ENCODE measurements at regions not wholly inside any gene's neighbourhood (a gene's known extent, or its start where the extent isn't known, plus 50 kb on each side); places are given as distances from the start of the nearest gene placed in this dataset.

GRCh38 chr16:65666132-65666941 is 544.5 kb upstream of the CDH11 start:
- no peak overlapping the region for H3K4me3 ChIP-seq (ENCODE audit: low read depth, low read length)

DNA sequence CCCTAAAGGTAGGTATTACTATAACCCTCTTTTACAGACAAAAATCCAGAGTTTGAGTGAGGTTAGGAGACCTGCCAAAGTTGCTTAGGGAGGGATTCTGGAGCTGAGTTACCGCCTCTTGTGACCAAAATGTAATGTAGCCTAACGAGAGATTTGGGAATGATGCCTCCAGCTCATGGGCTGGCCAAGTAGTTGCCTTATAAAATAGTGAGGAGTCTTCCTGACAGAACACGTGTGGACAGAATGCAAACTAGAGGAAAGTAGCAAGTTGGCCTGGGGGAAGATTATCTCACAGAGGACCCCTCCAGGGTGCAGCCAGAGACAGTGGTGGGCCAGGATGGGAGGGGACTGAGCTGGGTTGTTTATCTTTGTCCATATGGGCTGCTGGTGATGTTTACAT is 543.7 kb upstream of the CDH11 start:
- H3K4me3 ChIP-seq (ENCODE audit: low read depth, low read length), result no peak overlapping the region

GRCh38 chr16:65663774-65664173 is 541.9 kb upstream of the CDH11 start:
- H3K4me3 ChIP-seq (ENCODE audit: low read depth, low read length), result no peak overlapping the region

DNA sequence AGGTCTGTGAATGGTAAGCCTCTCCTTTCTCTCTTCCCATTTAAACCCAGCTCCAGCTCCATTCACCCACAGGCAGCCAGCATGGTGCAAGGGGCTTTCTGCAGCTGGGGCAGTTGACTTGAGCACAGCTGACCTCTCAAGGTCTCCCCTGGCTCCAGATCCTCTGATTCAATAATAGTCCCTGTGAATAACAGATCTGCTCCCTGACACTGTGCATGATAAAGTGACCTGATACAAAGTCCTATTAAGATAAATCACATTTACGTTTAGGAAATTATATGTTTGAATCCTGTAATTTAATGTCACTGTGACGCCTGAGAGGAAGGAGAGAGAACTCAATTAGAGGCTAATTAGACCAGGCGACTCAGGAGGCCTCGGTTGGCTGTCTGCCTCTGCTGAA is 540.4 kb upstream of the CDH11 start:
- no peak overlapping the region for H3K4me3 ChIP-seq (ENCODE audit: low read depth, low read length)

- no peak overlapping the region for H3K4me3 ChIP-seq (ENCODE audit: low read depth, low read length)
Measured at GRCh38 chr16:65661558-65661957, 539.7 kb upstream of the CDH11 start.

DNA sequence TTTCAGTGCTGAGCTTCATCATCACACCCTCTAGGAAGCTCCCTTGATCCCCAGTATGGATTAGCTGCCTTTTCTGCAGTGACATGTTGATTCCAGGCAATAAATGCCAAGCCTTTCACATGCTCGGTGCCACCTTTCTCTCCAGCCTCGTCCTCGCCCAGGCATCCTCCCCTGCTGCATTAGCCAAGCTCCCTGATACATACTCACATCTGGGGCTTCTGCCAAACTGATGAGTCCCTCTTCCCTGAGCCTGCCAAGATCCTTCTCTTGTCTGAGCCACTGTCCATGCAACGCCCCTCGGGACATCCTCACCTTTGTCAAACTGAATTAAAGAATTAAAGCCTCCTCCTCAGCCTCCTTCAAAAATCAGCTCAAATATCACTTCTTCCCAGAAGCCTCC is 538.5 kb upstream of the CDH11 start:
- H3K4me3 ChIP-seq (ENCODE audit: low read depth, low read length), result no peak overlapping the region

- no peak overlapping the region for H3K4me3 ChIP-seq (ENCODE audit: low read depth, low read length)
Measured at GRCh38 chr16:65659758-65660157, 537.9 kb upstream of the CDH11 start.

GRCh38 chr16:65658787-65659220 is 536.9 kb upstream of the CDH11 start:
- no peak overlapping the region for H3K4me3 ChIP-seq (ENCODE audit: low read depth, low read length)

GRCh38 chr16:65658349-65658748 is 536.5 kb upstream of the CDH11 start:
- no peak overlapping the region for H3K4me3 ChIP-seq (ENCODE audit: low read depth, low read length)

DNA sequence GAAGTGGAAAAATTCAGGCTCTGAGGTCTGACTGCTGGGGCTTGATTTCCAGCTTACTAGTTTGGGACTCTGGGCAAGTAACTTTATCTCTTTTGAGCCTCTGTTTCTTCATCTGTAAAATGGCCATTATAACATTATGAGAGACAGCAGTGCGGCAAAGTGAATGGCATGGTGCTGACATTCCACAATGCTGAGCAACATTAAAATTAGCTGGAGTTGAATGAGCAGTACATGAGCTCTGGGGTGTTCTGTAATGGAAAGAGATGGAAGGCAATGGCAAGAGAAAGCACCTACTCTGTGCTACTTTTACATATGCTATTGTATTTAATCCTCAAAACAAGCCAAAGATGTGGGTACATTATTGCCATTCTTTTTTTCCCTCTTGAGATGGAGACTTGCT is 535.7 kb upstream of the CDH11 start:
- H3K4me3 ChIP-seq (ENCODE audit: low read depth, low read length), result no peak overlapping the region

GRCh38 chr16:65657071-65657494 is 535.2 kb upstream of the CDH11 start:
- H3K4me3 ChIP-seq (ENCODE audit: low read depth, low read length), result no peak overlapping the region

- H3K4me3 ChIP-seq (ENCODE audit: low read depth, low read length), result no peak overlapping the region
Measured at GRCh38 chr16:65655802-65656201, 533.9 kb upstream of the CDH11 start.

GRCh38 chr16:65648101-65648500 is 526.2 kb upstream of the CDH11 start:
- H3K4me3 ChIP-seq (ENCODE audit: low read depth, low read length), result no peak overlapping the region

- H3K4me3 ChIP-seq (ENCODE audit: low read depth, low read length), result no peak overlapping the region
Measured at GRCh38 chr16:65644821-65645220, 523.0 kb upstream of the CDH11 start.

- H3K4me3 ChIP-seq (ENCODE audit: low read depth, low read length), result no peak overlapping the region
Measured at GRCh38 chr16:65641762-65642289, 520.0 kb upstream of the CDH11 start.

GRCh38 chr16:65641049-65641761 is 519.3 kb upstream of the CDH11 start:
- no peak overlapping the region for H3K4me3 ChIP-seq (ENCODE audit: low read depth, low read length)

GRCh38 chr16:65634833-65635232 is 513.0 kb upstream of the CDH11 start:
- no peak overlapping the region for H3K4me3 ChIP-seq (ENCODE audit: low read depth, low read length)

- H3K4me3 ChIP-seq (ENCODE audit: low read depth, low read length), result no peak overlapping the region
Measured at GRCh38 chr16:65634291-65634690, 512.4 kb upstream of the CDH11 start.

GRCh38 chr16:65624666-65625065 is 502.8 kb upstream of the CDH11 start:
- no peak overlapping the region for H3K4me3 ChIP-seq (ENCODE audit: low read depth, low read length)

- no peak overlapping the region for H3K4me3 ChIP-seq (ENCODE audit: low read depth, low read length)
Measured at GRCh38 chr16:65624229-65624628, 502.4 kb upstream of the CDH11 start.

- no peak overlapping the region for H3K4me3 ChIP-seq (ENCODE audit: low read depth, low read length)
Measured at GRCh38 chr16:65622871-65623270, 501.0 kb upstream of the CDH11 start.

GRCh38 chr16:65622151-65622550 is 500.3 kb upstream of the CDH11 start:
- H3K4me3 ChIP-seq (ENCODE audit: low read depth, low read length), result no peak overlapping the region
